Right kidney (tissue), 1 donor: ENCODE measurements at regions not wholly inside any gene's neighbourhood (a gene's known extent, or its start where the extent isn't known, plus 50 kb on each side); places are given as distances from the start of the nearest gene placed in this dataset.
"Not testable (repeated sequence)": the region's sequence is repeated elsewhere in the genome, so short reads cannot be mapped to it uniquely, and the experiment has no call there.

ENCODE experiments used
- DNase-seq: peaks from one replicate; pipeline ENCODE4 v3.0.0-alpha.2; 2016

DNA sequence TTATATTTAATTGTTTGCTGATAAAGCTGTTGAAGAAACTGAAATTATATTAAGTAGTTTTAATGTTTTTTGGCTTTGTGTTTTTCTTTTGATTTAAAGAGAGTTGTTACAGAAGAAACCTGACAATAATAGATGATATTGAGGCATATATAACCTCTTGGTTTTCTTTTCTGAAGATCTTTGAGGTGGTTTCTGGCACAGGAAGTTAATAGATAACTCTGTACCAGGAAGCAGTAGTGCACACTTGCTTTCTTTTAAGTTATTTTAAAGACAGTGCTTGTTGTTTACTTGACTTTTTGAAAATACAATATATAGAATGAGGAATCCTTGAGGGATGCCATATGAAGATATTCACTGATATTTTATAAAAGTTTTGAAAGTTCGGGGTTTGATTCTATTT, 209.0 kb upstream of the FBXO33 start:
- DNase-seq: no peak

DNA sequence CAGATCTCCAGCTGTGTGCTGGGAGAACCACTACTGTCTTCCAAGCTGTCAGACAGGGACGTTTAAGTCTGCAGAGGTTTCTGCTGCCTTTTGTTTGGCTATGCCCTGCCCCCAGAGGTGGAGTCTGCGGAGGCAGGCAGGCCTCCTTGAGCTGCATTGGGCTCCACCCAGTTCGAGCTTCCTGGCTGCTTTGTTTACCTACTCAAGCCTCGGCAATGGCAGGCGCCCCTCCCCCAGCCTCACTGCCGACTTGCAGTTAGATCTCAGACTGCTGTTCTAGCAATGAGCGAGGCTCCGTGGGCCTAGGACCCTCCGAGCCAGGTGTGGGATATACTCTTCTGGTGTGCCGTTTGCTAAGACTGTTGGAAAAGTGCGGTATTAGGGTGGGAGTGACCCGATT, 206.8 kb upstream of the FBXO33 start:
- not testable (repeated sequence) for DNase-seq

DNA sequence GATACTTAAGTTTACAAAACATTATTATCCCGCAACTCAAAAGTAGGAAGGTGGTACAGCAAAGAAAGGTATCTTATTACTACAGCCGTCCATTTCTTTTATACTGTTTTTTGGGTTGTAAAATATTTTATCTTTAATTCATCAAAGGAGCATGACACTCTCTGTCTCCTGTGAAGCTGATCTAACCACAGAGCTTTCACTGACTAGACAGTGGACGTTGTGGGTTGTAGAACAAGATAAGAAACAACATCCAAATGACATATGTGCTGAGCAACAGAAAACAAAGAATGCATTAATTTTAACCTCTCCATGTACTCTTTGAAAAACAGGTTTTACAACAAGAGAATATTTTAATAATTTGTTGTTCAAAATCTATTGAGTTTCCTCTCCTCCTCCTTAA, 195.9 kb upstream of the FBXO33 start:
- no peak for DNase-seq

DNA sequence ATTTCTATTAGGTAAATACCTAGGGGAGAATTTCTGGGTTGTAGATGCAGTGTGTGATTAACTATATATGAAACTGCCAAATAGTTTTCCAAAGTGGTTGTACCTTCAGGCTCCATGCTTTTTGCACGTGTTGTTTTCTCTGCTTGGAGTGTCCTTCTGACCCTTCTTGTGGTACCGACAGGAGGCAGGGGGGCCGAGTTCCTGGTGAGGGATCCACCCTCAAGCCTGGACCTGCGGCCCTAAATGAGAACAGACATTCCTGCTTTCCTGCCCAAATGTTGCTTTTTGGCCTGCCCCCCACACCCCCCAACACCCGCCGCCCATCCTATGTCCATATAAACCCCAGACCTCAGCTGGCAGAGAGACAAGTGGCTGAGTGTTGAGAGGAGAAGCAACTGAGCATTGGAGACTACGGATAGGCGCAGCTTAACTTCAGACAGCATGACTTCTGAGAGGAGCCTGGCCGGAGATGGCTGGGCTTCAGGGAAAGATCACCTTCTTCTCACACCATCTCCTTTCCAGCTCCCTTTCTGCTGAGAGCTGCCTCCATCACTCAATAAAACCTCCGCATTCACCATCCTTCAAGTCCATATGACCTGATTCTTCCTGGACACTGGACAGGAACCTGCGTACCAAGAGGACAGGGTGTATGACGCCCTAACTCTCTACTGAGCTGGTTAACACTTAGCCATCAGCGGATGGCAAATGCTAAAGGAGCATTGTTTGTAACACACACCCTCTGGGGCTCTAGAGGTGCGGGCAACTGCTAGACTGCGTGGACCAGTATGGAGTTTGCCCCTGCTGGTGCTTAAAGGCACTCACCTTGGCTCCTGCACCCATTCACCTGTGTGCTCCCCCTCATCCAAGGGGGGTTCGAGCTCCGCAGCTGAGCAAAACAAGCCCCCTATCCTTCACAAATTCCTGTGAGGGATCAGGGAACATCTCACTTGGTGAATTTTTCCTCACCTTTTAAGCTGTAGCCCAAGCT, 194.7 kb upstream of the FBXO33 start:
- no peak for DNase-seq

DNA sequence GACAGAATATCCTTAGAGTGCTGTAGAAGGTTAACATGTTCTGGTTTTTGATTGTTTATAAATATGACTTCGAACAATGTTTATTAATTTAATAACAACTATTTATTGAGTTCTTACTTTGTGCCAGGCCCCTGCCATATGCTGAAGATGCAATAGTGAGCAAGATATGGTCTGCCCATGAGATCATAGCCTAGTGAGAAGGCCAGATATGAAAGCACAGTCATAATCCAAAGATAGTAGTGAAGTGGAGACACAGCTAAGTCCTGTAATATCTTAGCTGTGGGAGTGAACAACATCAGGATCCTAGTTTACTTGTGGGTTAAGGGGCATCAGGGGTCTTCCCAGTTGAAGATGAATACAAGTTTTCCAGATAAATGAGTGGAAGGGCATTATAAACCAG, 189.4 kb upstream of the FBXO33 start:
- DNase-seq: no peak

DNA sequence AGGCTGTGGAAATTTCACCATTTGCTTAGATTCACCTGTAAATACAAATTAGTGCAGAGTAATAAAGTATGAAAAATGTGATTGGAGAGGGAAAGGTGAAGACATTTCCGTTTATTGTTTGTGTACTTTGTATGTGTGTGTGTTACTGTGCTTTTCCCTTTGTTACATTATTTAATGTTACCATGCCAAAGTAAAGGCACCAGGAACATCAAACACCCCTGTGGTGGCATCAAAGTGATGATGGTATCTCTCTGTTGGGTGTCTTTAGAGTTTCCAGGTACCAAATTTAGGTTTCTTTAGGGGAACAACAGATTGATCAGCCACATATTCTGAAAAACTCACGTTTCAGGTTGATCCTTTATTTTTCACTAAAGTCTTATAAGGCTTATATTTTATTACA, 189.0 kb upstream of the FBXO33 start:
- DNase-seq: no peak

DNA sequence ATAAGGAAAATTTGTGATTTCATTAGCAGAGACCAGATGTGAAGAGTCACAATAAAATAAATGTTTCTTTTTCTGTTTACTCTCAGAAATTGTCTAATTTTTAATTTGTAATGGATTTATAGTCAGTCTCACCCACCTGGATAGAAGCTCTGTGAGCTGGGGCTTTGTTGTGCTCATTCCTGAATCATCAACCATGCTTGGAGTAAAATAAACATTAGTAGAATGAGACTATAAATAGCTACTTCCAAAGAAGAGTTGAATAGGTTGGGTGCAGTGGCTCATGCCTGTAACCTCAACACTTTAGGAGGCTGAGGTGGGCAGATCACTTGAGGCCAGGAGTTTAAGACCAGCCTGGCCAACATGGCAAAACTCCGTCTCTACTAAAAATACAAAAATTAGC, 185.3 kb upstream of the FBXO33 start:
- DNase-seq: no peak

DNA sequence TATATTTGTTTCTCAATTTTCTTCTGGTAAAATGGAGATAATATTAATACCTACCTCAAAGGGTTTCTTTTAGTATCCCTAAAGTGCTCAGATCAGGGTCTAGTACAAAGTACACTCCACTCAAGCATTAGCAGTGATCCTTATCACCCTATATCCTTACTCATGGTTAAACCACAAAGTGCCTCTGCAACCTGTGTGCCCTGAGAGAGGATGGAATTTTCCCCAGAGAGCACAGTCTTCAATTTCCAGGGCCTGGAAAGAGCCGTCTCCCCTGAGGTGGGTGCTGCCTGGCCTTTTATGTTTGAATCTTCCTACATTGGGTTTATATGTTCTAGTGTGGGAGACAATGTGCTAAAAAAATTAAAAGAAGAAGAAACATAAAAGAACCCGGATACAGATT, 183.1 kb upstream of the FBXO33 start:
- DNase-seq: no peak

DNA sequence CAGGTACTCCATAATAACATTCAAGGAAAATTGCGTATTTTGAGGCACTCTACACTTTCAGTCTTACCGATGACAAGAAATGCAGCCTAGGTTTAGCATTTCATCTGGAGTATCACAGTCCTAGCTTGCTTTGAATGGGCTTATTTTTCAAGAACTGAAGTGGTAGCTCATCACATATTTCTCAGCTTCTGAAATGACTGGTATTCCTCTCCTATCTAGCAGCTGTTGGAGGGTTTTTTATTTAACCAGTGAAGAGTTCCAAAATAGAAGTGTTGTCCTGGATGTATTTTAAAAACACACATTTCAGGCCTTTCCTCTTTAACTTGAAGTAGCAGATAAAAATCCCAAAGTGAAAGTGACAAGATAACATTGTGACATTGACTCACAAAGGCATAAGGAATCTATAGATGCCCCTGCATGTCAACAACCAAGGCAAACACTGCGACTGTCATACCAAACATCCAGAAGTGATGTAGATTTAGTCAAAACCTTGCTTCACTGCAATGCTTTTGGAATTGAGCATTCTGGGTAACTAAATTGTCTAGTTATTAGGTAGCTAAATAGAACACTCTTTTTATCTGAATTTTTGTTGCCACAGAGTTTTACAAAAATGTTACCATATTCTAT, 182.2 kb upstream of the FBXO33 start:
- no peak for DNase-seq

DNA sequence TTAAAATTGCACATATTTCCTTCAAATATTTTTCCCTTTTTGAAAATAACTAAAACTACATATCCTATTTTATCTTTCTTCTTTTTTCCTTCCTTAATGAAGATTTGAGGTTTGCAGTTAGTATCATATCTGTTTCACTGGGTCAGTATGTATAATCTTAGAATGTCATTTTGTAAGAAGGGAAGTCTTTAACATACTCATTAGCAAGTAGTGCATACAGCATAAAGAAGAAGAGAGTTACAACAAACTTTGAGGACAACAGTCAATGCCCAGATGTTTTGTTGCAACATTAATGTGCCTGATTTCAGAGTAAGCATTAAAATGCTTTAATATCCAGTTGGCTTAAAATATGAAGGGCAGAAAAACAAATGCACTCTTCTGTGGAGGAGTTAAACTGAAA, 176.9 kb upstream of the FBXO33 start:
- no peak for DNase-seq

DNA sequence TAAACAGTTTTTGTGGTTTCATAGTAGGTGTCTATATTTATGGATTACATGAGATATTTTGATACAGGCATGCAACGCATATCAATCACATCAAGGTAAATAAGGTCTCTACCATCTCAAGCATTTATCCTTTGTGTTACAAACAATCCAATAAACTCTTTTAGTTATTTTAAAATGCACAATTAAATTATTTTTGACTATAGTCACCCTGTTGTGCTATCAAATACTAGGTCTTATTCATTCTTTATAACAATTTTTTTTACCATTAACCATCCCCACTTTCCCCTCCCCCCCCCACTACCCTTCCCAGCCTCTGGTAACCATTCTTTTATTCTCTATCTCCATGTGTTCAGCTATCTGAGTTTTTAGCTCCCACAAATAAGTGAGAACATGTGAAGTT, 175.7 kb upstream of the FBXO33 start:
- DNase-seq: no peak

DNA sequence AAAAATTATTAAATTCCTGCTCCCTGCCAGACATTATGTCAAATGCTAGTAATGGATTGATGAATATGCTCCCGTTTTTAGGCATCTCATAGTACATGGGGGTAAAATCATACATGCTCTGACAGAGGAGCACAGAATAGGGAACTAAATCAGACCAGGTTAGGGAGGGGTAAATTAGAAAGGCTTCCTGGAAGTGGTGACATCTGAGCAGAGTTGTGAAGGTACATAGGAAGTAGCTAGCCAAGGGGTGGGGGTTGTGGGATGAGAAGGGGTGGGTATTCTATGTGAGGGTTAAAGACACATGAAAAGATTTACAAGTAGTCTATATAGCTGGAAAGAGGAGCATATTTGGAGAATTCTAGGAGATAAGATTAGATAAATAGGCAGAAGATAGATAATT, 171.7 kb upstream of the FBXO33 start:
- no peak for DNase-seq

DNA sequence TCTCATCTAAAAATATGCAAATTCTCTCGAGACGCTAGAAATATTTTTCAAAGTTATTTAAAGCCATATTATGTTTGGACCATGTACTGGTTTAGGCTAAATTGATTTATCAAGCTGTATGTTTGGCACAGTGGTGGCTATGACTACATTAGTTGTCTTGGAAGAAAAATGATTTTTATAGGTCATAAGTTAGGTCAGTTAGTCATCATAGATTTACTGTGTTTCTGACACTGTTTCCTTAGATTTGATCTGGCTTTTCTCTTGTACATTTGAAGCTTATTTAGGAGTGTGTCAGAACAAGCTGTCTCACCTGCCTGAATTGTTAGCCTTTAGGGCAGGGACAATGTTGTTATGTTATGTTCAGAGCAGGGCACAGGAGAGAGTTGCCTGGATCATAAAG, 161.1 kb upstream of the FBXO33 start:
- DNase-seq: no peak

DNA sequence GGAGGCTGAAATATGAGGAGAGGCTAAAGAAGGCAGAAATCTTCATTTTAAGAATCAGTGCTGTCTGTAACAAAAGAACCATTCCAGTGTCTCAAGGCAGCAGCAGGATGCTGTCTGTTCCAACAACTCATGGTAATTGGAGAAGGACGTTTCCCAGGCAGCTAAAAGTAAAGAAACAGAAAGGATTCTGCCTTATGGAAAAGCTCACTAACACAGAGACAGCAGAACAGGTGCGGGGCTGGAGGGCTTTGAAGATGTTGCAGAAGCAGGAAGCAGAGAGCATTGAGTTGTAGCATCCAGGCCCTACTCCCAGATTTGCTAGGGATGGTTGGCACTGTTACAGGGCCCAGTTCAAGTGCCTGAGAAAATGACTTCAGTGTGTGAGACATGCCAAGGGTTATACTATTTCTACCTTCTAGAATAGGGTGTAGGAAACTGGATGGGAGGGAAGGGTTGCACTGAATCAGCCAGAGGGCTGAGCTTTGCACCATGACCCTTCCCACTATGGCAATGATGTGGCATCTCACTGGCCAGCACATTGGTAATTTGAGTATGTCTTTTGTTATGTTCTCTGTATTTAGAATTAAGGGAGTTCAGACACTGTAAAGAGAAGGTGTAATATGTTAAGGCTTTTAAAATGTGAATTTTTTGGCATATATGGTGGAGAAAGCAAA, 160.0 kb upstream of the FBXO33 start:
- DNase-seq: no peak

DNA sequence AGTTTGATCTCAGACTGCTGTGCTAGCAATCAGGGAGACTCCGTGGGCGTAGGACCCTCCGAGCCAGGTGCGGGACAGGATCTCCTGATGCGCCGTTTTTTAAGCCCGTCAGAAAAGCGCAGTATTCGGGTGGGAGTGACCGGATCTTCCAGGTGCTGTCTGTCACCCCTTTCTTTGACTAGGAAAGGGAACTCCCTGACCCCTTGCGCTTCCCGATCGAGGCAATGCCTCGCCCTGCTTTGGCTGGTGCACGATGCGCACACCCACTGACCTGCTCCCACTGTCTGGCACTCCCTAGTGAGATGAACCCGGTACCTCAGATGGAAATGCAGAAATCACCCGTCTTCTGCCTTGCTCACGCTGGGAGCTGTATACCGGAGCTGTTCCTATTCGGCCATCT, 157.6 kb upstream of the FBXO33 start:
- not testable (repeated sequence) for DNase-seq

DNA sequence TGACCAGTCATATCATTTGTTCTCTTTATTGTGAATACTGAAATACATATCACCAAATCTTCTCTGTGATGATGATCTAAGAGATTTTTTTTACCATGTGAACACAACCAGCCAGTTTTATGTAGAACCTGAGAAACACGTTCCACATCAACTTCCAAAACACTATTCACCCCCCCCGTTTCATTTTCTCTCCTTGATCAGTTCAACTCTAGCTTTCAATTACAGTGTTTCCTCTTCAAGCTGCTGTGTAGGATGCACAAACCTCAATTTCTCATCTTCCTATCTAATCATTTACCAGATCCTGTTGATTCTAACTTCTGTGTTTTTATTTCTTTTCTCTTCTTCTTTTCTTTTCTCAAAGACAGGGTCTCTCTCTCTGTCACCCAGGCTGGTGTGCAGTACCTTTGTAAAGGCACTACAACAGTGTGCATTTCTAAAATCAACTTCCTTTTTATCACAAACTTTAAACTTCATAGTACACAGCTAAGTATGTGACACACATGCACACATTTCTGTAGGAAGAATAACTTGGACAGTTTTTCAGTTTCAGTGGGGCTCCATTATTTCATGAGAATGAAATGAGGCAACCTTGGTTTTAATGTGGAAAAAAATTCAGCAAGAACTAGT, 149.9 kb upstream of the FBXO33 start:
- no peak for DNase-seq

DNA sequence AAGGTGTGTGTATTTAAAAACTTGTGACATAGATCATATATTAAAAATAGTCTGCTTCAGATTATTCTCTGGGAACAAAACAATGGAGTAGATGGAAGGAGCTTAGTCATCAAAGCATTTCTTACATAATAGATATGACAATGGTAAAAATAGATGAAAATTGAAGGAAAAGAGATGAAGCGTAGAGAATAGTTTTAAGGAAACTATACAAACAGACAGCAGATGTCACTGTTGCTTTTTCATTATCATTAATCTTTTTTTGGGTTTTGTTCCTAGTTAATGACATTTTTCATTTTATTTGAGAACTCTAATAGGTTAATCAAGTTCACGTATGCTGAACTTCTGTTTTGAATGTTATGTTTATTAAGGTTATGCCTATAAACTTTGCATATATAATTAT, 149.2 kb upstream of the FBXO33 start:
- DNase-seq: no peak

DNA sequence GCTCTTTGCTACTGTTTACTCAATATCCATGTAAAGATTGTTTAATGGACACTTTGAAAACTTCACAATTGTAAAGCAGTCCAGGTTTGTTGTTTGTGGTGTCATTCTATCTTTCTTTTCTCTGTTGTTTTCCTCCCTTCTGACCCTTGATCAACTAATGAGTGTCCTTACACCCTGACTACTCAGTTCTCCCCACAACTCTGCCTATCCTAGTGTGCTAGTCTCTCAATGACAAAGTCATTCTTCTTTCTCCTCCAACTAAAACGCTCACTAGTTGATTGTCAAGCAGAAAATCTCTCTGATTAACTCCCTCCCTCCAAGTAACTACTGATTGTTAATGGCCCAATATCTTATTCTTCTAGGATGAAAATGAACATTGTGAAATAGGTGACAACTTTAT, 148.5 kb upstream of the FBXO33 start:
- no peak for DNase-seq

DNA sequence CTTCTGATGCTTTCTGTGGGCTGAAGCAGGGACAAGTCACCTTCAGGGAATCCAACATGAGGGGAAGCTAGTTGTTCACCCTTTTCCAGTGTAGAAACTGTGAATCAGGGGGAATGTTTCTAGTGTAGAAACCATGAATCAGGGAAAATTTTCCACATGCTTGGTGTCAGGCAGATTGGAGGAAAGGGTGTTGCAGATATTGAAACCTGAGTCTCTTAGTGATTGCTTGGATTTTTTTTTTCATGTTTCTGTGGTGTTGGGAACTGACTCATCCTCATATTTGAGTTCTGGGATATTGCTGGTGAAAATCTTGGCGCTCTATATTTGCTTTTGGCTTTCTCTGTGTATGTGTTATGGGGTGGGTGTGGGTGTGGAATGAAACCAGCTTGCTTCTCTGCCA, 144.5 kb upstream of the FBXO33 start:
- DNase-seq: no peak

DNA sequence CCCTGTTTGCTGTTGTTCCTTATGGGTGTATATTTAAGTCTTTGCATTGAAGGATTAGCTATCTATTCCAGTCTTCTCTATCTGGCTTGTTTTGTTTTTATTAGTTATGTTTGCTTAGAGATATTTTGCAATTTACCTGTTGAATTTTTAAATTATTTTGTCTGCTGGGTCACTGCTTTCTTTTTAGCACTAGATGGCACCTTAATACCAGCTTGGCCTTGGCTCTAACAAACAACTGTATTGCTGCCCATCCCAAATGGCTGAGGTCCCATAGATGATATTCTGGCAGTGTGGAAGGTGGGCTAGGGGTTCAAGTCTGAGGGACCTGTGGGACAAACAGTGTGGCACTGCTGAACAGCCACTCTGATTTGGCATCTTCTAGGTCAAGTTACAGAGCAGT, 144.0 kb upstream of the FBXO33 start:
- DNase-seq: no peak

DNA sequence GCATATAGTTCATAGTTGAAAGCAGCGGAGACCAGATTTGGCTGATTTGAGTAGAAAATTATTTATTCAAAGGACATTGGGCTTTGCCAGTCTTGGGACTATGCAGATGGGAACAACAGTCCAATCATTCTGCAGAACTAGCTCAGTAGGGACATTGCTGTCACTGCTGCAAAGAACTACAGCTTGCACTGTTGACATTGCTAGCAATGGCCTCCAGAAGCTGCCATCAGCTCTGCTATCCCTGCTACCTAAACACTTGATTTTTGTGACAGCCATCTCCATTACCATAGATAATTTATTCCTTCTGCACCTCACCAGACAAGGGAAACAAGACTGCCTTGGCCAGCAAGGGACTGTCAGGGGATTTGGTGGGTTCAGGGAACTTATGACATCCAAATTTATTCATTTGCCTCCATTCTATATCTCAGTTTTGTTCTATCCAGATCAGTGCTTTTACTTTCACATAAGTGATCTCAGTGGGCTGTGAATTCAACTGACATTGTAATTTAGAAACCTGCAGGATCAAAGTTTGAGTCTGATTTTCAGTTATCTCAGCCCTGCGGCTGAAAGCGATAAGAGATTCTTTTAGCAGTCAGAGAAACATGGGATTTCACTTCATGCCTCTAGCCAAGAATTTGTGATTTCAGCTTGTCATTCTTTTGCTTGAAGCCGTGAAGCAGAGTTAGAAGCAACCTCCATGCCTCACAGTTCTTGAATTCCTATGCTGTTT, 136.7 kb upstream of the FBXO33 start:
- DNase-seq: no peak

DNA sequence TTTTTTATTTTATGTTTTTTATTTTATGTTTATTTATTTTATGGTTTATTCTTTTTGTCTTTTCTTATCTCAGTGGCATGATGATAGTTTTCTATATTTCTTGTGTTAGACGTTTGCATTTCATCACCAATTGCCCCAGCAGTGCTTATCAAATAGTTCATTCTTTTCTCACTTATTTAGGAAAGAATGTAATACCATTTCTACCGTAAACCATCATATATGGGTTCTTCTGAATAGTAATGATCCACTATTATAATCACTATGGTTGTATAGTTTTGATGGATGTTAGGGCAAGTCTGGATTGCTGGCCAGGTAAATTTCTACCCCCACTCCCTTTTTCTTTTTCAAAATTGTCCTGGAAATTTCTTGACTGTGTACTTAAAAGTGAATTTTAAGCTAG, 134.6 kb upstream of the FBXO33 start:
- DNase-seq: no peak
